SK-N-SH (cell line): ENCODE measurements at regions not wholly inside any gene's neighbourhood (a gene's known extent, or its start where the extent isn't known, plus 50 kb on each side); places are given as distances from the start of the nearest gene placed in this dataset.

Source experiments
- CTCF ChIA-PET: fragments of 300-600, 350-600 bp; formaldehyde crosslinking; extraction: SDS; loops from one replicate; lab custom pipeline; 2021; lab: Yijun Ruan, JAX
- POLR2A ChIA-PET: fragments of 350-600 bp; sonication (Branson Sonifier 250); formaldehyde crosslinking; extraction: SDS; loops from one replicate; lab custom pipeline; 2020; ENCODE audit warnings: antibody characterized with exemption, inconsistent platforms; lab: Yijun Ruan, JAX
- DNase-seq: peaks from one replicate; pipeline ENCODE4 v3.0.0; 2012
- H2AFZ ChIP-seq: fragments of 200-600 bp; sonication (generic); 2 replicates; pipeline ENCODE4 v1.8.1; 2016; ENCODE audit warnings: antibody characterized with exemption, mild to moderate bottlenecking, low read depth
- H3F3A ChIP-seq: fragments of 200-600 bp; sonication (generic); replicated peaks from 2 replicates; pipeline ENCODE3; 2016; ENCODE audit warnings: antibody characterized with exemption, mild to moderate bottlenecking; ENCODE audit not compliant: insufficient read depth
- H3K27ac ChIP-seq, 2 experiments: fragments of 200-500 bp in 1 of 2; fragments of 200-600 bp in 1 of 2; sonication (Bioruptor generic) in 1 of 2; sonication (generic), shearing (Covaris generic) in 1 of 2; 2 replicates each; pipeline versions ENCODE4 v1.5.1 to v1.6.1; 2014 to 2016; ENCODE audit warnings: low read depth in 2 of 2, inconsistent platforms in 1 of 2, low read length in 1 of 2, mild to moderate bottlenecking in 1 of 2, mixed read lengths in 1 of 2
- H3K27me3 ChIP-seq: fragments of 200-600 bp; sonication (generic), shearing (Covaris generic); 2 replicates; pipeline ENCODE4 v1.6.1; 2016; ENCODE audit warnings: mixed run types; ENCODE audit not compliant: insufficient read depth
- H3K36me3 ChIP-seq, 2 experiments: fragments of 200-500 bp in 1 of 2; fragments of 200-600 bp in 1 of 2; sonication (Bioruptor generic) in 1 of 2; sonication (generic) in 1 of 2; replicated peaks in 1 of 2; 2 replicates each; pipeline versions ENCODE3 to v1.5.1; 2014 to 2016; ENCODE audit warnings: low read length in 1 of 2, mild to moderate bottlenecking in 1 of 2; ENCODE audit not compliant: insufficient read depth in 2 of 2, control insufficient read depth in 1 of 2
- H3K4me1 ChIP-seq, 2 experiments: fragments of 200-500 bp in 1 of 2; fragments of 200-600 bp in 1 of 2; sonication (Bioruptor generic) in 1 of 2; sonication (generic), shearing (Covaris generic) in 1 of 2; 2 replicates each; pipeline versions ENCODE4 v1.5.1 to v1.6.1; 2014 to 2016; ENCODE audit warnings: low read depth in 1 of 2, low read length in 1 of 2, mixed run types in 1 of 2; ENCODE audit not compliant: insufficient read depth in 2 of 2, control insufficient read depth in 1 of 2
- H3K4me2 ChIP-seq: fragments of 200-600 bp; sonication (generic), shearing (Covaris generic); 2 replicates; pipeline ENCODE4 v1.6.1; 2017; ENCODE audit warnings: mixed run types
- H3K4me3 ChIP-seq, 2 experiments: fragments of 200-500 bp in 1 of 2; fragments of 200-600 bp in 1 of 2; sonication (Bioruptor generic) in 1 of 2; sonication (generic), shearing (Covaris generic) in 1 of 2; 2 replicates each; pipeline versions ENCODE4 v1.5.1 to v1.8.1; 2014 to 2016; ENCODE audit warnings: low read depth in 2 of 2, inconsistent platforms in 1 of 2, low read length in 1 of 2, mild to moderate bottlenecking in 1 of 2, mixed read lengths in 1 of 2, moderate library complexity in 1 of 2
- H3K79me2 ChIP-seq: fragments of 200-600 bp; sonication (generic); 2 replicates; pipeline ENCODE4 v1.8.1; 2017; ENCODE audit warnings: mild to moderate bottlenecking; ENCODE audit not compliant: insufficient read depth
- H3K9ac ChIP-seq: fragments of 200-600 bp; sonication (generic); 2 replicates; pipeline ENCODE4 v1.6.1; 2017; ENCODE audit warnings: mixed run types
- H3K9me2 ChIP-seq: fragments of 200-600 bp; sonication (generic); 2 replicates; pipeline ENCODE4 v1.6.1; 2017; ENCODE audit warnings: mixed run types
- H3K9me3 ChIP-seq: fragments of 200-600 bp; sonication (generic); 2 replicates; pipeline ENCODE4 v1.6.1; 2017; ENCODE audit warnings: mixed run types, mild to moderate bottlenecking, moderate library complexity
- H4K20me1 ChIP-seq: fragments of 200-600 bp; sonication (generic); 2 replicates; pipeline ENCODE4 v1.6.1; 2017; ENCODE audit warnings: mild to moderate bottlenecking, mixed run types; ENCODE audit not compliant: insufficient read depth
- EZH2phosphoT487 ChIP-seq: fragments of 200-600 bp; sonication (generic); IDR thresholded peaks from 2 replicates; pipeline ENCODE4 v1.6.1; 2017; ENCODE audit warnings: low read depth, mixed run types, mild to moderate bottlenecking, antibody characterized with exemption, moderate library complexity, borderline replicate concordance
- FOXJ3 ChIP-seq: sonication (generic); formaldehyde crosslinking; IDR thresholded peaks from 2 replicates; pipeline ENCODE4 v1.5.1; 2020; ENCODE audit warnings: mild to moderate bottlenecking, missing genetic modification reagents
- FOXM1 ChIP-seq: IDR thresholded peaks from 2 replicates; pipeline ENCODE4 v1.4.0; 2012; ENCODE audit warnings: low read depth, mild to moderate bottlenecking
- GATA2 ChIP-seq: sonication (generic); formaldehyde crosslinking; IDR thresholded peaks from 2 replicates; pipeline ENCODE4 v1.5.0; 2020; ENCODE audit warnings: mild to moderate bottlenecking, missing genetic modification reagents
- MEF2A ChIP-seq: IDR thresholded peaks from 2 replicates; pipeline ENCODE4 v1.4.0; 2012; ENCODE audit warnings: low read depth, borderline replicate concordance
- NFIC ChIP-seq: IDR thresholded peaks from 2 replicates; pipeline ENCODE4 v1.4.0; 2012; ENCODE audit warnings: borderline replicate concordance
- NRF1 ChIP-seq: IDR thresholded peaks from 2 replicates; pipeline ENCODE4 v1.6.1; 2012; ENCODE audit warnings: low read depth, mild to moderate bottlenecking, low read length
- POLR2AphosphoS5 ChIP-seq: IDR thresholded peaks from 2 replicates; pipeline ENCODE4 v1.6.1; 2012; ENCODE audit warnings: low read depth, low read length
- RFX5 ChIP-seq: IDR thresholded peaks from 2 replicates; pipeline ENCODE4 v1.6.1; 2012; ENCODE audit warnings: mild to moderate bottlenecking, improper control_type of control experiment, low read length
- RXRA ChIP-seq: IDR thresholded peaks from 2 replicates; pipeline ENCODE4 v1.4.0; 2012; ENCODE audit warnings: low read depth, mild to moderate bottlenecking, borderline replicate concordance
- TAF1 ChIP-seq: IDR thresholded peaks from 2 replicates; pipeline ENCODE4 v1.6.1; 2012; ENCODE audit warnings: low read depth, mild to moderate bottlenecking, low read length, moderate library complexity, borderline replicate concordance
- TCF12 ChIP-seq: IDR thresholded peaks from 2 replicates; pipeline ENCODE4 v1.4.0; 2012
- TEAD4 ChIP-seq: IDR thresholded peaks from 2 replicates; pipeline ENCODE4 v1.4.0; 2012; ENCODE audit warnings: mild to moderate bottlenecking, borderline replicate concordance; ENCODE audit not compliant: insufficient read depth
- USF1 ChIP-seq: IDR thresholded peaks from 2 replicates; pipeline ENCODE4 v1.4.0; 2012; ENCODE audit warnings: low read depth, borderline replicate concordance
- USF2 ChIP-seq: fragments of 150-350 bp; IDR thresholded peaks from 2 replicates; pipeline ENCODE4 v1.6.1; 2017; ENCODE audit warnings: antibody characterized with exemption, low read length, low read depth, borderline replicate concordance
- YY1 ChIP-seq: IDR thresholded peaks from 2 replicates; pipeline ENCODE4 v1.4.0; 2012; ENCODE audit warnings: low read depth, mild to moderate bottlenecking
- ZBTB33 ChIP-seq: IDR thresholded peaks from 2 replicates; pipeline ENCODE4 v1.4.0; 2012; ENCODE audit warnings: low read depth, borderline replicate concordance
- WGBS: methylation state at CpG from one replicate; pipeline ENCODE4 v1.1.6; 2017; ENCODE audit warnings: low lambda C conversion rate; 5-methylcytosine and 5-hydroxymethylcytosine counted together

GRCh38 chr3:103269287-103269686 is 834.5 kb downstream of the ZPLD1 start:
- ChIA-PET POLR2A (no interaction called here), CTCF (no interaction called here)
- H3K4me2 ChIP-seq = no peak overlapping the region
- no peaks in the 10 kb centered on the region for H3F3A ChIP-seq
- H4K20me1 ChIP-seq = no peaks in the 10 kb centered on the region
- H3K4me1 ChIP-seq = no peaks in the 10 kb centered on the region
- no peak overlapping the region for H3K4me3 ChIP-seq
- H3K79me2 ChIP-seq = no peaks in the 10 kb centered on the region
- H3K27me3 ChIP-seq = no peaks in the 10 kb centered on the region
- no peak overlapping the region for H2AFZ ChIP-seq
- no peaks in the 10 kb centered on the region for H3K9me2 ChIP-seq
- DNase-seq = no peak
- TF ChIP-seq FOXJ3 (no peak), RXRA (no peak), EZH2phosphoT487 (no peak), TEAD4 (no peak), FOXM1 (no peak), TAF1 (no peak), RFX5 (no peak), USF2 (no peak), NRF1 (no peak), USF1 (no peak), YY1 (no peak), GATA2 (CRISPR knock-in tag) (no peak), MEF2A (no peak)
- H3K9ac ChIP-seq = no peak overlapping the region
- no peaks in the 10 kb centered on the region for H3K36me3 ChIP-seq
- H3K27ac ChIP-seq = no peak overlapping the region
- H3K9me3 ChIP-seq = no peaks in the 10 kb centered on the region

GRCh38 chr3:103271575-103271974 is 836.8 kb downstream of the ZPLD1 start:
- Histone ChIP-seq H3K27ac (no peak overlapping the region), H3F3A (no peaks in the 10 kb centered on the region), H3K9ac (no peak overlapping the region), H3K27me3 (no peaks in the 10 kb centered on the region), H3K9me2 (no peaks in the 10 kb centered on the region), H3K4me2 (no peak overlapping the region)
- 88% methylated on average over 1 of the region's 2 CpGs for WGBS
- TF ChIP-seq POLR2AphosphoS5 = no peak
- no peak for TF ChIP-seq NFIC
- TF ChIP-seq TCF12 = no peak
- TF ChIP-seq ZBTB33 = no peak
- TF ChIP-seq, all 33 proteins: peak for 0
- Histone ChIP-seq H3K79me2 (no peaks in the 10 kb centered on the region), H3K36me3 (no peaks in the 10 kb centered on the region), H3K4me1 (no peaks in the 10 kb centered on the region), H3K9me3 (no peaks in the 10 kb centered on the region), H3K4me3 (no peak overlapping the region), H4K20me1 (no peaks in the 10 kb centered on the region), H2AFZ (no peak overlapping the region)
- no peak for DNase-seq
- ChIA-PET CTCF (no interaction called here), POLR2A (no interaction called here)
